Stimulated activated CD8-positive, alpha-beta memory T cell treated with anti-CD3 and anti-CD28 coated beads, Interleukin-2, amount 100 ng/mL, for 48 hours (primary cell): ENCODE measurements at regions not wholly inside any gene's neighbourhood (a gene's known extent, or its start where the extent isn't known, plus 50 kb on each side); places are given as distances from the start of the nearest gene placed in this dataset.
"Not testable (repeated sequence)": the region's sequence is repeated elsewhere in the genome, so short reads cannot be mapped to it uniquely, and the experiment has no call there.

ENCODE experiments used
- DNase-seq, 2 donors: peaks; one replicate each; pipeline ENCODE4 v3.0.0-alpha.2; 2020; ENCODE audit warnings: low read depth in 2 of 2

GRCh38 chrX:115968436-115969252 lies 201.9 kb upstream of the AGTR2 start:
- DNase-seq: no peak

- DNase-seq: no peak
These were observed 199.8 kb upstream of the AGTR2 start for GRCh38 chrX:115970718-115971117.

GRCh38 chrX:115972717-115973116 lies 197.8 kb upstream of the AGTR2 start:
- no peak for DNase-seq

- DNase-seq: no peak
These were observed 192.5 kb upstream of the AGTR2 start for GRCh38 chrX:115978068-115978467.

- DNase-seq: not testable (repeated sequence)
These were observed 187.4 kb upstream of the AGTR2 start for GRCh38 chrX:115983148-115983547.

- not testable (repeated sequence) for DNase-seq
These were observed 183.1 kb upstream of the AGTR2 start for GRCh38 chrX:115987464-115987863.

GRCh38 chrX:115988825-115989224 lies 181.7 kb upstream of the AGTR2 start:
- no peak for DNase-seq

GRCh38 chrX:115989686-115990085 lies 180.9 kb upstream of the AGTR2 start:
- DNase-seq: no peak

GRCh38 chrX:116009346-116009745 lies 161.2 kb upstream of the AGTR2 start:
- DNase-seq: no peak

GRCh38 chrX:116009861-116010710 lies 160.5 kb upstream of the AGTR2 start:
- DNase-seq: no peak

GRCh38 chrX:116010939-116011338 lies 159.6 kb upstream of the AGTR2 start:
- DNase-seq: no peak

- no peak for DNase-seq
These were observed 139.2 kb upstream of the AGTR2 start for GRCh38 chrX:116031331-116031730.
